Loucy (cell line): ENCODE measurements at regions not wholly inside any gene's neighbourhood (a gene's known extent, or its start where the extent isn't known, plus 50 kb on each side); places are given as distances from the start of the nearest gene placed in this dataset.
"Not testable (repeated sequence)": the region's sequence is repeated elsewhere in the genome, so short reads cannot be mapped to it uniquely, and the experiment has no call there.

Experiments used
- H2AFZ ChIP-seq: fragments of 200-600 bp; sonication (generic); 2 replicates; pipeline ENCODE4 v1.6.0; 2016; ENCODE audit warnings: antibody characterized with exemption, mild to moderate bottlenecking, low read length, moderate library complexity
- H3F3A ChIP-seq: fragments of 200-600 bp; 2 replicates; pipeline ENCODE4 v1.6.0; 2016; ENCODE audit warnings: antibody characterized with exemption, low read depth, mild to moderate bottlenecking
- H3K27me3 ChIP-seq: fragments of 200-600 bp; sonication (generic); 2 replicates; pipeline ENCODE4 v1.6.1; 2014; ENCODE audit warnings: low read length, mild to moderate bottlenecking; ENCODE audit not compliant: insufficient read depth, poor library complexity, severe bottlenecking
- H3K36me3 ChIP-seq: fragments of 200-600 bp; sonication (generic); 2 replicates; pipeline ENCODE4 v1.6.1; 2016; ENCODE audit warnings: low read length; ENCODE audit not compliant: insufficient read depth
- H3K4me1 ChIP-seq: fragments of 200-600 bp; sonication (generic); 2 replicates; pipeline ENCODE4 v1.5.1; 2014; ENCODE audit warnings: low read length, mild to moderate bottlenecking; ENCODE audit not compliant: insufficient read depth, poor library complexity, severe bottlenecking
- H3K4me2 ChIP-seq: fragments of 200-600 bp; sonication (generic); 2 replicates; pipeline ENCODE4 v1.6.0; 2014; ENCODE audit warnings: antibody characterized with exemption, low read length, low read depth, mild to moderate bottlenecking; ENCODE audit not compliant: poor library complexity, severe bottlenecking
- H3K4me3 ChIP-seq: fragments of 200-600 bp; sonication (generic); 2 replicates; pipeline ENCODE4 v1.5.1; 2014; ENCODE audit warnings: low read length, mild to moderate bottlenecking, mixed read lengths; ENCODE audit not compliant: poor library complexity, severe bottlenecking
- H3K79me2 ChIP-seq: fragments of 200-600 bp; sonication (generic); 2 replicates; pipeline ENCODE4 v1.6.1; 2014; ENCODE audit warnings: low read length; ENCODE audit not compliant: insufficient read depth
- H3K9ac ChIP-seq: fragments of 200-600 bp; sonication (generic); 2 replicates; pipeline ENCODE4 v1.6.0; 2014; ENCODE audit warnings: mild to moderate bottlenecking, low read depth, low read length, moderate library complexity; ENCODE audit not compliant: poor library complexity, severe bottlenecking
- H3K9me2 ChIP-seq: fragments of 200-600 bp; sonication (generic); replicated peaks from 2 replicates; pipeline ENCODE4 v1.6.1; 2016; ENCODE audit warnings: low read depth, low read length, mixed read lengths
- H3K9me3 ChIP-seq: fragments of 200-600 bp; sonication (generic); 2 replicates; pipeline ENCODE4 v1.6.1; 2014; ENCODE audit warnings: mild to moderate bottlenecking, antibody characterized with exemption, low read length, low read depth; ENCODE audit not compliant: insufficient read depth
- H4K20me1 ChIP-seq: fragments of 200-600 bp; sonication (generic); 2 replicates; pipeline ENCODE4 v1.6.0; 2014; ENCODE audit warnings: antibody characterized with exemption, low read length, mild to moderate bottlenecking; ENCODE audit not compliant: insufficient read depth, poor library complexity, severe bottlenecking
- CTCF ChIP-seq: fragments of 200-600 bp; sonication (generic); conservative IDR thresholded peaks from 2 replicates; pipeline ENCODE4 v1.5.1; 2014; ENCODE audit warnings: mild to moderate bottlenecking, antibody characterized with exemption, low read length
- EZH2phosphoT487 ChIP-seq: fragments of 200-600 bp; IDR thresholded peaks from 2 replicates; pipeline ENCODE4 v1.6.1; 2018; ENCODE audit warnings: antibody characterized with exemption, mild to moderate bottlenecking, moderate library complexity, borderline replicate concordance

DNA sequence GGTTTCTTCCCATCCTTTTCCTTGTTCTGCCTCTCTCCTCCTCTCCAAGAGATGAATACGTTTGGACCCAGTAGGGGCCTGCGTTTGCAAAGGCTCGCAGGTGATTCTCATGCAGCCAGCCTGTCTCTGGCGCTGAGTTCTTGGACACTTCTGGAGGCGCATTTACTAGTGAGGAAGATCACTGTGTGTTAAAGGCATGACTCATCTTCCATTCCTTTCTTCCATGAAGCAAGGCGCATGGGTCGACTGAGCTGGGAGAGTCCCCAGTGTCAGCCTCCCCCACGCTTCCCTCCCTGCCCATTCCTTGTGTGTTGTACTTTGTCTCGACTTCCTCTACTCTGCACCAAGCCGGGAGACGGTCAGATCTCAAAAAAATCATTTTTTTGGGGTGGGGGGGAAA lies 159.9 kb upstream of the EEF2KMT start:
- Histone ChIP-seq H3K9ac (no peak overlapping the region), H2AFZ (no peak overlapping the region), H3K4me3 (no peak overlapping the region), H4K20me1 (no peaks in the 10 kb centered on the region), H3K4me1 (no peaks in the 10 kb centered on the region), H3K9me3 (no peaks in the 10 kb centered on the region), H3K27me3 (no peaks in the 10 kb centered on the region), H3F3A (no peaks in the 10 kb centered on the region), H3K9me2 (no peaks in the 10 kb centered on the region), H3K36me3 (no peaks in the 10 kb centered on the region), H3K79me2 (no peaks in the 10 kb centered on the region), H3K4me2 (no peak overlapping the region)
- TF ChIP-seq EZH2phosphoT487, result no peak
- TF ChIP-seq CTCF, result no peak

GRCh38 chr16:5252791-5253190 lies 155.2 kb upstream of the EEF2KMT start:
- H3K9ac ChIP-seq, result no peak overlapping the region
- no peaks in the 10 kb centered on the region for H3K27me3 ChIP-seq
- no peak overlapping the region for H2AFZ ChIP-seq
- no peak overlapping the region for H3K4me3 ChIP-seq
- H3K9me3 ChIP-seq, result no peaks in the 10 kb centered on the region
- no peak overlapping the region for H3K4me2 ChIP-seq
- no peaks in the 10 kb centered on the region for H4K20me1 ChIP-seq
- no peaks in the 10 kb centered on the region for H3K36me3 ChIP-seq
- no peaks in the 10 kb centered on the region for H3F3A ChIP-seq
- TF ChIP-seq CTCF (no peak), EZH2phosphoT487 (no peak)
- no peaks in the 10 kb centered on the region for H3K79me2 ChIP-seq
- no peaks in the 10 kb centered on the region for H3K9me2 ChIP-seq
- no peaks in the 10 kb centered on the region for H3K4me1 ChIP-seq

DNA sequence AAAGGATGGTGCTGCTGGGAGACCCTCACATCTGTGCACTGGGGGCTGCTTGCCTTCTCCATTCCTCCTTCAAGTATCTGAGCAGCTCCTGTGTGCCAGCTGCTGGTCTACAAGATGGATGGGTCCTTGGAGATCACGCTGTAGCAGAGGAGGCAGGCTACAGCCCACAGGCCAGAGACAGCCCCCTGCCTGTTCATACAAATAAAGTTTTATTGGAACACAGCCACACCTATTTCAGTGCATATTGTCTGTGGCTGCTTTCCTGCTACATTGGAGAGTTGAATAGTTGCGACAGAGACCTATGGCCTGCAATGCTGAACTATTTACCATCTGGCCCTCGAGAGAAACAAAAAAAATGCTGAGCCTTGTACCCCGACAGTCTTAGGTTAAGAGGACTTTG lies 149.8 kb upstream of the EEF2KMT start:
- not testable (repeated sequence) for H3K4me1 ChIP-seq, H3K79me2 ChIP-seq, H3K4me3 ChIP-seq, H3K27me3 ChIP-seq, H3K9me2 ChIP-seq, H3K9me3 ChIP-seq, H3K36me3 ChIP-seq, H3F3A ChIP-seq, H2AFZ ChIP-seq, H4K20me1 ChIP-seq, H3K4me2 ChIP-seq, H3K9ac ChIP-seq

DNA sequence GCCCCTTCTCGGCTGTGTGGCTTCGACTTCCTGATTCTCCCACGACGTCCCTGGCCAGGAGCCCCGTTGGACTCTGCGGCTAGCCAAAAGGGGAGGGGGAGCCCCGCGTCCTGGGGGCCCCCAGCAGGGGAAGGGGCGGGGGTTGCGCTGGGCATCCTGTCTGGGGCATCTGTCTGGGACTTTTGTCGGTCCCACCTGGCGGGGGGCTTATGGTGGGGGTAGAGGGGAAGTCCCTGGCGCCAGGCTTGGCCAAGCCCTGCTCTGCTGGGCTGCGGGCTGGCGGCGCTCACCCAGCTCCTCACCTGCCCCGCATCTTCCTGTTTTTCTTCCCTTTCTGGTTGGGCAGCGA lies 142.7 kb upstream of the EEF2KMT start:
- H3K4me2 ChIP-seq, H3K4me3 ChIP-seq, H3K79me2 ChIP-seq, H4K20me1 ChIP-seq, H3K9me3 ChIP-seq, H3F3A ChIP-seq, H3K4me1 ChIP-seq, H3K9ac ChIP-seq, H3K27me3 ChIP-seq, H3K36me3 ChIP-seq, H3K9me2 ChIP-seq, H2AFZ ChIP-seq: not testable (repeated sequence)

DNA sequence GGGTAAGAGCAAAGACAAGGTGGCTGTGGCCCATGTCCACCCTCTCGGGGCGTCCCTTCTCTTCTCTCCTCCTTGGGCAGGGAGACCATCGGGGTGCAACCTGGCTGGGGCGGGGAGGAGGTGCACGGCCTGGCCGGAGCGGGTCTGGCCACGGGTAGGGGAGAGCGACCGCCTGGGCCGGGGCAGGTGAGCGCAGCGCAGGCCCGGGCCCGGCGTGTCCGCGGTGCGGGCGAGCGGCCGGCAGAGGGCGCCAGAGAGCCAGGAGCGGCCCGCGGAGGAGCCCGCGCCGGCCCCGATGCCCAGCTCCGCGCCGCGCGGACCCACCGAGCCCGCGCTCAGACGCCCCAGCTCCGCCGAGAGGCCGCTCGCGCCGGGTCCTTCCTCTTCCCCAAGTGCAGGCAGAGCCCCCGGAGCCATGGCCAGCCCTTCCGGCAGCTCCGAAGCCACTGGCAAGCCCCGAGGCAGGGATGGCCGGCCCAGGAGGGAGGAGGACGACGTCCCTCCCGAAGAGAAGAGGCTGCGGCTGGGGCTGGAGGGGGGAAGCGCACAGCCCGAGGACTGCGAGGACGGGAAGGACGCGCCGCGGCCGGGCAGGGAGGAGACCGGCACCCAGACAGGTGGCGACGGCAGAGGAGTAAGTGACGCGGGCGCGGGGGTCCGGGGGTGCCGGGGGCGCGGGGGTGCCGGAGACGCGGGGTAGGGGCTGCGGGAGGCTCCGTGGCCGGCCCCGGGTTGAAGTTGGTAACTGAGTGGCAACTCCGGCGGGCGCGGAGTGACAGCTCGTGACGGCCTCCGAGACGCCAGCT lies 142.1 kb upstream of the EEF2KMT start:
- H4K20me1 ChIP-seq, H3K36me3 ChIP-seq, H3K4me3 ChIP-seq, H3K27me3 ChIP-seq, H3K79me2 ChIP-seq, H3K4me2 ChIP-seq, H3F3A ChIP-seq, H2AFZ ChIP-seq, H3K9me3 ChIP-seq, H3K9ac ChIP-seq, H3K4me1 ChIP-seq, H3K9me2 ChIP-seq: not testable (repeated sequence)
